Fibroblast of lung (primary cell): ENCODE measurements at regions not wholly inside any gene's neighbourhood (a gene's known extent, or its start where the extent isn't known, plus 50 kb on each side); places are given as distances from the start of the nearest gene placed in this dataset.

Source experiments
- DNase-seq, 2 donors: peaks; one replicate each; pipeline versions ENCODE4 v3.0.0 to v3.0.0-alpha.2; 2010; ENCODE audit warnings: low read depth in 2 of 2
- H2AFZ ChIP-seq: 2 replicates; pipeline ENCODE4 v1.5.1; 2012; ENCODE audit warnings: low read length, control low read depth, inconsistent platforms
- H3K27ac ChIP-seq: 2 replicates; pipeline ENCODE4 v1.5.1; 2011; ENCODE audit warnings: low read length, control low read depth; ENCODE audit not compliant: insufficient read depth
- H3K27me3 ChIP-seq: 2 replicates; pipeline ENCODE4 v1.5.1; 2011; ENCODE audit warnings: mild to moderate bottlenecking, low read length; ENCODE audit not compliant: control insufficient read depth, insufficient read depth
- H3K36me3 ChIP-seq: 2 replicates; pipeline ENCODE4 v1.5.1; 2011; ENCODE audit warnings: low read length; ENCODE audit not compliant: control insufficient read depth, insufficient read depth
- H3K4me1 ChIP-seq: 2 replicates; pipeline ENCODE4 v1.5.1; 2011; ENCODE audit warnings: low read length; ENCODE audit not compliant: control insufficient read depth, insufficient read depth; ENCODE audit errors: extremely low read depth
- H3K4me2 ChIP-seq: 2 replicates; pipeline ENCODE4 v1.5.1; 2011; ENCODE audit warnings: low read length, control low read depth; ENCODE audit not compliant: insufficient read depth; ENCODE audit errors: extremely low read depth
- H3K4me3 ChIP-seq, 4 experiments: fragments of 200-600 bp in 1 of 4; sonication (generic) in 1 of 4; replicated peaks in 1 of 4; 2 replicates each; pipeline ENCODE4 v1.5.1; 2011 to 2016; ENCODE audit warnings: low read length in 4 of 4, low read depth in 3 of 4, mild to moderate bottlenecking in 3 of 4, control low read depth in 2 of 4, inconsistent platforms in 1 of 4, mixed read lengths in 1 of 4; ENCODE audit not compliant: insufficient read depth in 1 of 4; ENCODE audit errors: control extremely low read depth in 1 of 4
- H3K79me2 ChIP-seq: 2 replicates; pipeline ENCODE4 v1.5.1; 2012; ENCODE audit warnings: mild to moderate bottlenecking, low read length, inconsistent platforms; ENCODE audit not compliant: control insufficient read depth, insufficient read depth
- H3K9ac ChIP-seq: 2 replicates; pipeline ENCODE4 v1.5.1; 2011; ENCODE audit warnings: mild to moderate bottlenecking, low read length, control low read depth; ENCODE audit not compliant: insufficient read depth
- H3K9me3 ChIP-seq: 2 replicates; pipeline ENCODE4 v1.5.1; 2012; ENCODE audit warnings: low read depth, low read length; ENCODE audit not compliant: control insufficient read depth, insufficient read depth
- H4K20me1 ChIP-seq: 2 replicates; pipeline ENCODE4 v1.5.1; 2011; ENCODE audit warnings: low read length; ENCODE audit not compliant: control insufficient read depth, insufficient read depth; ENCODE audit errors: extremely low read depth
- CTCF ChIP-seq, 2 donors: IDR thresholded peaks in 1 of 2; conservative IDR thresholded peaks in 1 of 2; 1 replicate in 1 of 2; 2 replicates in 1 of 2; pipeline ENCODE4 v1.5.1; 2011 to 2012; ENCODE audit warnings: low read length in 2 of 2, control low read depth in 1 of 2, inconsistent platforms in 1 of 2, low read depth in 1 of 2, mild to moderate bottlenecking in 1 of 2
- EZH2 ChIP-seq: IDR thresholded peaks from 2 replicates; pipeline ENCODE4 v1.5.1; 2012; ENCODE audit warnings: low read length, control low read depth, mild to moderate bottlenecking; ENCODE audit errors: missing control alignments

- no peaks in the 10 kb centered on the region for H4K20me1 ChIP-seq
Measured at GRCh38 chr4:181166742-181167399, 1076.3 kb upstream of the TENM3 start.

GRCh38 chr4:181168011-181168805 is 1075.0 kb upstream of the TENM3 start:
- Histone ChIP-seq H3K4me1 (no peaks in the 10 kb centered on the region), H3K4me3 (no peak overlapping the region), H3K27ac (no peak overlapping the region), H3K9ac (no peak overlapping the region), H3K4me2 (no peak overlapping the region), H2AFZ (no peak overlapping the region), H3K36me3 (no peaks in the 10 kb centered on the region), H4K20me1 (no peaks in the 10 kb centered on the region), H3K27me3 (no peaks in the 10 kb centered on the region), H3K79me2 (no peaks in the 10 kb centered on the region), H3K9me3 (no peaks in the 10 kb centered on the region)
- DNase-seq = no peak
- TF ChIP-seq EZH2 (no peak), CTCF (conservative IDR thresholded peaks at IDR 0.05 in 1 of 2, IDR thresholded peaks at IDR 0.05 in 1 of 2; ENCODE audit: low read depth in 1 of 2, low read length in 2 of 2) (no peak)

More at GRCh38 chr4:181166742-181167399, 1076.3 kb upstream of the TENM3 start:
- no peak overlapping the region for H3K4me3 ChIP-seq
- no peak overlapping the region for H3K27ac ChIP-seq
- H2AFZ ChIP-seq = no peak overlapping the region
- H3K27me3 ChIP-seq = no peaks in the 10 kb centered on the region
- H3K36me3 ChIP-seq = no peaks in the 10 kb centered on the region
- no peaks in the 10 kb centered on the region for H3K9me3 ChIP-seq
- TF ChIP-seq CTCF (conservative IDR thresholded peaks at IDR 0.05 in 1 of 2, IDR thresholded peaks at IDR 0.05 in 1 of 2; ENCODE audit: low read depth in 1 of 2, low read length in 2 of 2) (no peak), EZH2 (no peak)
- H3K4me2 ChIP-seq = no peak overlapping the region
- no peak overlapping the region for H3K9ac ChIP-seq
- no peaks in the 10 kb centered on the region for H3K79me2 ChIP-seq
- no peaks in the 10 kb centered on the region for H3K4me1 ChIP-seq
- DNase-seq = no peak

- Histone ChIP-seq H3K9ac (no peak overlapping the region), H2AFZ (no peak overlapping the region), H3K4me1 (no peaks in the 10 kb centered on the region), H3K4me2 (no peak overlapping the region), H3K4me3 (no peak overlapping the region), H4K20me1 (no peaks in the 10 kb centered on the region), H3K36me3 (no peaks in the 10 kb centered on the region), H3K9me3 (no peaks in the 10 kb centered on the region), H3K27ac (no peak overlapping the region), H3K79me2 (no peaks in the 10 kb centered on the region), H3K27me3 (no peaks in the 10 kb centered on the region)
- no peak for DNase-seq
- TF ChIP-seq CTCF (conservative IDR thresholded peaks at IDR 0.05 in 1 of 2, IDR thresholded peaks at IDR 0.05 in 1 of 2; ENCODE audit: low read depth in 1 of 2, low read length in 2 of 2) (no peak), EZH2 (no peak)
Measured at GRCh38 chr4:181173046-181173445, 1070.2 kb upstream of the TENM3 start.
